KOPT-K1 (cell line): ENCODE measurements at regions not wholly inside any gene's neighbourhood (a gene's known extent, or its start where the extent isn't known, plus 50 kb on each side); places are given as distances from the start of the nearest gene placed in this dataset.

Source experiments
- H3K27ac ChIP-seq: fragments of 200-600 bp; sonication (generic); 2 replicates; pipeline ENCODE4 v1.5.1; 2016; ENCODE audit warnings: antibody characterized with exemption, mild to moderate bottlenecking, low read depth, low read length; ENCODE audit not compliant: poor library complexity, severe bottlenecking
- H3K36me3 ChIP-seq: fragments of 200-600 bp; sonication (generic); 2 replicates; pipeline ENCODE4 v1.5.1; 2017; ENCODE audit warnings: antibody characterized with exemption, mild to moderate bottlenecking, low read length, moderate library complexity; ENCODE audit not compliant: insufficient read depth
- H3K9me3 ChIP-seq: fragments of 200-600 bp; sonication (generic); 2 replicates; pipeline ENCODE4 v1.5.1; 2017; ENCODE audit warnings: antibody characterized with exemption, low read length, mild to moderate bottlenecking; ENCODE audit not compliant: insufficient read depth, poor library complexity, severe bottlenecking

- no peaks in the 10 kb centered on the region for H3K36me3 ChIP-seq
- peaks cover 8% of the 10 kb centered on the region for H3K9me3 ChIP-seq
- H3K27ac ChIP-seq, result no peak overlapping the region
These were observed 54.4 kb upstream of the SIRPG start for GRCh38 chr20:1711826-1712601.

- Histone ChIP-seq H3K27ac (no peak overlapping the region), H3K9me3 (peaks cover 8% of the 10 kb centered on the region), H3K36me3 (no peaks in the 10 kb centered on the region)
These were observed 53.7 kb upstream of the SIRPG start for GRCh38 chr20:1711266-1711665.

GRCh38 chr20:1710484-1710883, 52.9 kb upstream of the SIRPG start:
- Histone ChIP-seq H3K36me3 (no peaks in the 10 kb centered on the region), H3K9me3 (peaks cover 4% of the 10 kb centered on the region), H3K27ac (no peak overlapping the region)

- no peak overlapping the region for H3K27ac ChIP-seq
- no peaks in the 10 kb centered on the region for H3K9me3 ChIP-seq
- no peaks in the 10 kb centered on the region for H3K36me3 ChIP-seq
These were observed 50.2 kb upstream of the SIRPG start for GRCh38 chr20:1707588-1708449.
